Transverse colon (tissue), 4 donors: ENCODE measurements at regions not wholly inside any gene's neighbourhood (a gene's known extent, or its start where the extent isn't known, plus 50 kb on each side); places are given as distances from the start of the nearest gene placed in this dataset.

Source experiments
- DNase-seq: peaks from one replicate; pipeline ENCODE4 v3.0.0-alpha.2; 2019
- H3K27ac ChIP-seq, 4 donors: fragments of 200-600 bp; sonication (generic); 2 replicates each; pipeline ENCODE4 v1.5.1; 2016 to 2018; ENCODE audit warnings: inconsistent platforms in 4 of 4
- H3K27me3 ChIP-seq: fragments of 200-600 bp; sonication (generic); 2 replicates; pipeline ENCODE4 v1.5.1; 2017; ENCODE audit warnings: inconsistent platforms
- H3K36me3 ChIP-seq, 4 donors: fragments of 200-600 bp; sonication (generic); 2 replicates each; pipeline ENCODE4 v1.5.1; 2017 to 2019; ENCODE audit warnings: inconsistent platforms in 4 of 4
- H3K4me1 ChIP-seq, 4 donors: fragments of 200-600 bp; sonication (generic); 2 replicates each; pipeline ENCODE4 v1.5.1; 2017 to 2020; ENCODE audit warnings: inconsistent platforms in 4 of 4
- H3K4me3 ChIP-seq, 4 donors: fragments of 200-600 bp; sonication (generic); 1 replicate in 1 of 4; 2 replicates in 3 of 4; pipeline versions ENCODE4 v1.5.1 to v1.6.1; 2017 to 2019; ENCODE audit warnings: inconsistent platforms in 4 of 4
- H3K9me3 ChIP-seq, 2 donors: fragments of 200-600 bp; sonication (generic); 2 replicates each; pipeline ENCODE4 v1.5.1; 2017 to 2019; ENCODE audit warnings: inconsistent platforms in 2 of 2
- CTCF ChIP-seq, 5 experiments: fragments of 200-600 bp in 3 of 5; fragments of 450-650 bp in 2 of 5; sonication (generic) in 3 of 5; IDR thresholded peaks; 1 replicate in 2 of 5; 2 replicates in 3 of 5; pipeline ENCODE4 v1.5.1; 2016 to 2017; ENCODE audit warnings: antibody characterized with exemption in 5 of 5, inconsistent platforms in 3 of 5, mild to moderate bottlenecking in 2 of 5, moderate library complexity in 1 of 5
- EP300 ChIP-seq: sonication (generic); formaldehyde crosslinking; IDR thresholded peaks from one replicate; pipeline ENCODE4 v1.6.1; 2017; ENCODE audit warnings: antibody characterized with exemption, low read depth
- POLR2A ChIP-seq: fragments of 450-650 bp; IDR thresholded peaks from one replicate; pipeline ENCODE4 v1.6.1; 2016; ENCODE audit warnings: antibody characterized with exemption, mild to moderate bottlenecking, moderate library complexity
- POLR2AphosphoS5 ChIP-seq, 3 donors: sonication (generic); formaldehyde crosslinking; IDR thresholded peaks; one replicate each; pipeline ENCODE4 v1.6.1; 2016; ENCODE audit warnings: antibody characterized with exemption in 3 of 3
- WGBS, 2 donors: methylation state at CpG; one replicate each; pipeline ENCODE4 v1.1.5; 2018; ENCODE audit warnings: low coverage in 1 of 2; 5-methylcytosine and 5-hydroxymethylcytosine counted together
- in situ Hi-C, 4 donors: fragments of 200-750 bp; cut with MboI; loops; one replicate each; pipeline versions ENCODE4 v1.15.0 to v1.15.1; 2017; ENCODE audit warnings: low sequenced_read_pairs in 3 of 4, low pct_ligation_motif_present in 1 of 4, low pct_unique_long_range_greater_than_20kb in 1 of 4
- intact Hi-C: fragments of 100-400 bp; cut with DNase I; formaldehyde crosslinking; loops from one replicate; pipeline ENCODE4 v1.15.1; 2023; ENCODE audit warnings: low total_unique reads

GRCh38 chr4:84433633-84434222, 65.4 kb downstream of the NKX6-1 start:
- H3K27ac ChIP-seq, result no peak overlapping the region
- 71 to 89% methylated on average over 3 to 6 of the region's 6 CpGs for WGBS, 2 donors
- H3K9me3 ChIP-seq, result no peaks in the 10 kb centered on the region
- no peaks in the 10 kb centered on the region for H3K27me3 ChIP-seq
- no peak for DNase-seq
- H3K36me3 ChIP-seq, result no peaks in the 10 kb centered on the region
- H3K4me1 ChIP-seq, result no peaks in the 10 kb centered on the region
- TF ChIP-seq POLR2A (no peak), POLR2AphosphoS5 (IDR thresholded peaks at IDR 0.05) (no peak), CTCF (IDR thresholded peaks at IDR 0.05) (no peak), EP300 (no peak)
- in situ Hi-C loops, result no loop called here
- H3K4me3 ChIP-seq, result no peak overlapping the region
- intact Hi-C loops, result loop anchor here (1.0 kb wide), 1 partner anchor 42 kb away; no protein-coding TSS in a partner anchor

GRCh38 chr4:84432713-84433112, 66.4 kb downstream of the NKX6-1 start:
- H3K36me3 ChIP-seq, result no peaks in the 10 kb centered on the region

GRCh38 chr4:84420608-84421007, 78.5 kb downstream of the NKX6-1 start:
- in situ Hi-C loops (no loop called here), intact Hi-C loops (no loop called here)
- WGBS, 2 donors, result 16 to 18% methylated on average over 1 of the region's 1 CpG
- Histone ChIP-seq H3K4me1 (peaks cover 0 to 6% (median 2%) of the 10 kb centered on the region in 4 donors), H3K27me3 (no peaks in the 10 kb centered on the region), H3K36me3 (no peaks in the 10 kb centered on the region), H3K27ac (no peak overlapping the region), H3K4me3 (no peak overlapping the region), H3K9me3 (no peaks in the 10 kb centered on the region)
- no peak for TF ChIP-seq CTCF (IDR thresholded peaks at IDR 0.05)
- TF ChIP-seq POLR2A, result no peak
- TF ChIP-seq EP300, result no peak
- no peak for TF ChIP-seq POLR2AphosphoS5 (IDR thresholded peaks at IDR 0.05)
- no peak for DNase-seq

More at GRCh38 chr4:84432713-84433112, 66.4 kb downstream of the NKX6-1 start:
- no peak for DNase-seq
- Histone ChIP-seq H3K4me1 (no peaks in the 10 kb centered on the region), H3K27ac (no peak overlapping the region), H3K27me3 (no peaks in the 10 kb centered on the region), H3K9me3 (no peaks in the 10 kb centered on the region), H3K4me3 (no peak overlapping the region)
- in situ Hi-C loops (no loop called here), intact Hi-C loops (loop anchor here (1.0 kb wide), 1 partner anchor 43 kb away; no protein-coding TSS in a partner anchor)
- TF ChIP-seq POLR2AphosphoS5 (IDR thresholded peaks at IDR 0.05) (no peak), POLR2A (no peak), EP300 (no peak), CTCF (IDR thresholded peaks at IDR 0.05) (no peak)

- H3K27ac ChIP-seq, result no peak overlapping the region
- intact Hi-C loops (no loop called here), in situ Hi-C loops (no loop called here)
- H3K36me3 ChIP-seq, result no peaks in the 10 kb centered on the region
- no peak overlapping the region for H3K4me3 ChIP-seq
- H3K9me3 ChIP-seq, result no peaks in the 10 kb centered on the region
- WGBS, 2 donors, result 62 to 93% methylated on average over 2 to 3 of the region's 3 CpGs
- no peak for DNase-seq
- TF ChIP-seq EP300 (no peak), POLR2A (no peak), CTCF (IDR thresholded peaks at IDR 0.05) (no peak), POLR2AphosphoS5 (IDR thresholded peaks at IDR 0.05) (no peak)
- no peaks in the 10 kb centered on the region for H3K27me3 ChIP-seq
- peaks cover 0 to 6% (median 2%) of the 10 kb centered on the region in 4 donors for H3K4me1 ChIP-seq
Observed at GRCh38 chr4:84419201-84419600, 79.9 kb downstream of the NKX6-1 start.
